ENCODE measurements at regions not wholly inside any gene's neighbourhood (a gene's known extent, or its start where the extent isn't known, plus 50 kb on each side); places are given as distances from the start of the nearest gene placed in this dataset.
"Not testable (repeated sequence)": the region's sequence is repeated elsewhere in the genome, so short reads cannot be mapped to it uniquely, and the experiment has no call there.

DNA sequence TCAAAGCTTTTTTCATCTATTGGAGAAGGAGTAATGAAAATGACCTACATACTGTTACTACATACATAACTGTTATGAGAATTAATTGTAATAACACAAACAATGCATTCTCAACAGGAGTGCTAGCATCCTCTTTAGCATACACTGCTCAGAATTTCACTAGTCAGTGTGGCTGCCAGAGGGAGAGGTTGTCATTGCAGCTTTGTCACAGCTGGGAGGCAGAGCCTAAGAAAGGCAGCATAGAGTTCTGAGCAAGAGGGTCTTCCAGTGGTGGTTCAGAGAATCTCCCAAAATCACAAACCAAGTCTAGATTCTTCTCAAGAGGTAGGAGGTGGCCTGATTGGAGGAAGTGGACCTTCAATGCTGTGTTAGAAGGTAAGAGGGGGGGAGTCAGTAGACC, 286.7 kb upstream of the CYRIA start:
- DNase-seq, result no peak

DNA sequence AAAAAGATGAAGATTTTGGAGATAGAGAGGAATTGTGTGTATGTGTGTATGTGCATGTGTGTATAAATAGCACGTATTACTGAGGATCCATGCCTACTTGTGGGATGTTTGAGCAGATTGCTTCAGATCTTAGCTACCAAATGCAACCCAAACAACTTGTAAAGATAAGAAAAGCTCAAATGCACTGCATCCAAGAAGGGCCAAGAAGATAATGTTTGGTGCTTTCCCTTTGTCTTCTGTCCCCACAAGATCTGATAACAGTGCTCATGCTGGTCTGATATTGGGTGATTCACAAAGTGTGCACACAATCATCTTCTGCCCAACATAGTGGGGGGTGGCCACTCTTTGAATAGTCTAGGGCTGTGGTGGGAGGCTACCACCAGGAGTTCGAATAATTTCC, 284.8 kb upstream of the CYRIA start:
- DNase-seq, result no peak

DNA sequence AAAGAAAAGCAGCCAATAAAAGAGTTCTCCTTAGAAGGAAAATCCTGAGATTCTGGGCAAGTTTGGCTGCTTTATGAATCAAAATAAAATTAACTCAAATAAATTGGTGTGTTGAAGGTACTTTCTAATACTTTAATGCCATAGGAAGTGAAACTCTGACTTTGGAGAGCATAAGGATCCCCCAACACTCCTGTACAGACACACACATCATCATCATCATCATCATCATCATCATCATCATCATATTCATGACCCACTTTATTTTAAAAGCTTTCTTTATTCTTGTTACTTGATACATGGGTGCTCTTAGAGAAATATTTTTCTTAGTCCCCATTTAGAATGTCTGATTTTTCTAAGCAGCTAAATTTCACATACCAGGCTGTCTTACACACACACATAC, 283.1 kb upstream of the CYRIA start:
- no peak for DNase-seq

DNA sequence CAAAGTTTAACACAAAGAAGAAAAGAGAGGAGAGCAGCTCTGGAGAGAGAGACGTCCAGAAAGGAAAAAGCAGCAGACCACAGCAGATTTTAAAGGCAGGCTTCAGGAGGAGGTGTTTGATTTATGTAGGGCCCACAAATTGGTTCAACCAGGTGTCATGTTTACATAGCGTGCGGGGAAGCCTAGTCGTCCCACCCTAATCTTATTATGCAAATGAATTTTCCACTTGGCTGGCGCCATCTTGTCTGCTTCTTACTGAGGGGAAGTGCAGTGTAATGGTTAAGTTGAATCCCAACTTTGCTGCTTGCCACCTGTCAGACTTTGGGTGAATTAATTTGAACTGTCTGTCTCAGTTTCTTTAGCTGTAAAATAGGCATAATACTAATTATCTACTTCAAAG, 282.4 kb upstream of the CYRIA start:
- DNase-seq, result no peak

- DNase-seq, result no peak
Measured at GRCh38 chr2:16943279-16943958, 277.8 kb upstream of the CYRIA start.

GRCh38 chr2:16940214-16940613, 274.6 kb upstream of the CYRIA start:
- no peak for DNase-seq

GRCh38 chr2:16939771-16940170, 274.1 kb upstream of the CYRIA start:
- DNase-seq, result no peak

GRCh38 chr2:16933355-16933754, 267.7 kb upstream of the CYRIA start:
- no peak for DNase-seq

- DNase-seq, result no peak
Measured at GRCh38 chr2:16932826-16933225, 267.2 kb upstream of the CYRIA start.

GRCh38 chr2:16931441-16931840, 265.8 kb upstream of the CYRIA start:
- no peak for DNase-seq

GRCh38 chr2:16927398-16927797, 261.8 kb upstream of the CYRIA start:
- DNase-seq, result no peak

DNA sequence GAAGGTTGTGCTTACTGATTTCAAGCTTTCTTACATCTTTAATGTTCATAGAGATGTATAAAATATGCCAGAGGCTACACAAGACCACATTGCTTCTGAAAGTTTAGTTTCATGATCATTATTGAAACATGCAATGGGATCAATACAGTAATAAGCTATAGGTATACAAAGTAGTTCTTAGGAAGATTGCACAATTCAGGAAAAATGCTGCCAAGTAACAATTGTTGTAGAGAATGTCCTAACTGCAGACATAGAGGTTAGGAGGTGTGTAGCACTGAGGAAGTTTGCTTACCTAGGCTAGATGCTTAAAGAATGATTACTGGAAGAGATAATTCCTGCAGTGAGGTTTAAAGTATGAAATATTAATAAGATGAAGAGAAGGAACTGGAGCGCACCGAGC, 259.5 kb upstream of the CYRIA start:
- no peak for DNase-seq

DNA sequence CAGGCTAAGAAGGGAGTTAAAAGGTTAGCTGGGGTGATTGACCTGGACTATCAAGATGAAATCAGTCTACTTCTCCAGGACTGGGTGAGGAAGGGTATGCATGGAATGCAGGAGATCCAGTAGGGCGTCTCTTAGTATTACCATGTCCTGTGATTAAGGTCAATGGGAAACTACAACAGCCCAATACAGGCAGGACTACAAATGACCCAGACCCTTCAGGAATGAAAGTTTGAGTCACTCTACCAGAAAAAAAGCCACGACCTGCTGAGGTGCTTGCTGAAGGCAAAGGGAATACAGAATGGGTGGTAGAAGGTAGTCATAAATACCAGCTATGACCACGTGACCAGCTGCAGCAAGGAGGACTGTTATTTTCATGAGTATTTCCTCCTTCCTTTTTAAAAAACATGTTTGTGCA, 249.7 kb upstream of the CYRIA start:
- DNase-seq, result not testable (repeated sequence)

DNA sequence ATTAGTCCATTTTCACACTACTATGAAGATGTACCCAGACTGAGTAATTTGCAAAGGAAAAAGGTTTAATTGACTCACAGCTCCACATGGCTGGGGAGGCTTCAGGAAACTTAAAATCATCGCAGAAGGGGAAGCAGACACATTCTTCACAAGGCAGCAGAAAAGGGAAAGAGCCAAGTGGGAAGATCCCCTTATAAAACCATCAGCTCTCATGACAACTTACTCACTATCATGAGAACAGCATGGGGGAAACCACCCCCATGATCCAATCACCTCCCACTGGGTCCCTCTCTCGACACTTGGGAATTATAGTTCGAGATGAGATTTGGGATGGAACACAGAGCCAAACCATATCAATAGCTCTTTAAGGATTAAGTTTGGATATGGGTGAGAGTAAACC, 246.1 kb upstream of the CYRIA start:
- DNase-seq, result no peak

DNA sequence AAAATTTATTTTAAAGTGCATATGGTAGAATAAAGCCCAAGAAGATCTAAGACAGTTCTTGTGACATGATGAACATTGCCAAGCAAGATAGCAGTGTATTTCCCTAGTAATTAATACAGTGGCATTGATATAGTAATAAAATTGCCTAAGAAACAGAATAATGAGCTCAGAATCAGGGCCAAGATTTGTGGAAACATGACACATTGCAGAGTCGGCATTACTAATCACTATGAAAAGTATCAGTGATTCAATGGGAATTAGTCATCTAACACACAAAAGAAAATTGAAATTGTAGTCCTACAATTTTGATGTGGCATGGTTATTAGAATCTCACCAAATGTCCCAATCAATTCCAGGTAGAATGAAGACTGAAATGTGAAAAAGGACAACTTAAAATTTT, 243.0 kb upstream of the CYRIA start:
- DNase-seq, result no peak

- no peak for DNase-seq
Measured at GRCh38 chr2:16907645-16908282, 242.1 kb upstream of the CYRIA start.

DNA sequence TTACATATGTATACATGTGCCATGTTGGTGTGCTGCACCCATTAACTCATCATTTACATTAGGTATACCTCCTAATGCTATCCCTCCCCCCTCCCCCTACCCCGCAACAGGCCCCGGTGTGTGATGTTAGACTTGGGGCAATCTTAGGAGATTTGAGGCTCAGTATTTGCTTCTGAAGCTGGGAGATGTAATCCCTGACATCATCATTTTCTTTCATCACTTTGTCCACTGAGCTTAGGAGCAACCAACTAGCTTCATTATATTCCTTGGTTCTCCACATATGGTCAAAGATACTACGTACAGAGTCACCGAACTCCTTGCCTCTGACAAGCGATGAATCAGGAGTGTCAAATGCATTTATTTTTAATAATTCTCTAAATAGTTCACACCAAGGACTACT, 239.7 kb upstream of the CYRIA start:
- DNase-seq, result not testable (repeated sequence)

- peak; percentile 16 for DNase-seq
Measured at GRCh38 chr2:16900405-16901025, 234.9 kb upstream of the CYRIA start.

DNA sequence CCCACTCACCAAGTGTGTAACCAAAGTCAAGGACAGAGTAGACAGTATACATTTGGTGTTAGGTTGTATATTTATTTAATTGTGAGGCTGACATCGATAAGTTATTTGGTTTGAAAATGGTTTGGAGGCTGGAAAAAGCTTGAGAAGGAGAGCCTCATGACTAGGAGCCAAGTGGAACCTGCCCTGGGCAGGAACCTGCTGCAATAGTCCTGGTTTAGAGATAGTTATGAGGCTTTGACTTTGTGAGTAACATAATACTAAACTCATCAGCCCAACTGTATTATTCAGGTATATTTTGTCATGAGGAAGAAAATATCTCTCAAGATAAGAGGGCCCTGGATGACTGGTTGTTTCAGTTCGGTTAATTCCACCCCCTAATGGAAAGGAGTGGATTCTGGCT, 234.3 kb upstream of the CYRIA start:
- no peak for DNase-seq

DNA sequence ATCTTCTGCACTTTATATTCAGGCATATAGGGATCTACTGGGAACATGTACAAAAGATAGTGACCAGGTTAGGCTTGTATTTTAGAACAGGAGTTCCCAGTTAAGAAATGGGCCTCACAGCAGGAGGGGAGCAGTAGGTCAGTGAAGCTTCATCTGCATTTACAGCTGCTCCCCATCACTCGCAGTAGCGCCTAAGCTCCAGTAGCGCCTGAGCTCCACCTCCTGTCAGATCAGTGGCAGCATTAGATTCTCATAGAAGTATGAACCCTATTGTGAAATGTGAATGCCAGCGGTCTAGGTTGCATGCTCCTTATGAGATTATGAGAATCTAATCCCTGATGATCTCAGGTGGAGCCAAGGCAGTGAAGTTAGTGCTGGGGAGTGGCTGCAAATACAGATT, 224.4 kb upstream of the CYRIA start:
- no peak for DNase-seq

DNA sequence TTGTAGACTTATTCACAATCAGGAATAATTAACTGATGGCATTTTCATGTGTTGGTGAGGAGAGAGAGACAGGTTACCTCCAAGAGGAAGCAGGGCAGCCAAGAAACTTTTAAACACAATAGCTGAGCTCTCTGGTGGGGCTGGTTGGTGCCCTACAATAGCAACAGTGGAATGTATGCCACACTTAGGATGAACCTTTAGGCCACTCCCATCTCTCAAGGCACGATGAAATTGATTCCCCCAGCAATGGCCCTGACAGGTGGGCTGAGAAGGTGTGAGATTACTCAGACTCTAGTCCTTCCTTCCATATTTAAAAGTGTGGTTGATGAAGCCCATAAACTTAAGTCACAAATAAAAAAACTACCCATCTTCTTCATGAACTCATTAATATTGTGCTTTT, 219.4 kb upstream of the CYRIA start:
- no peak for DNase-seq

GRCh38 chr2:16882706-16883105, 217.1 kb upstream of the CYRIA start:
- no peak for DNase-seq

GRCh38 chr2:16881122-16881521, 215.5 kb upstream of the CYRIA start:
- DNase-seq, result no peak

- DNase-seq, result no peak
Measured at GRCh38 chr2:16871411-16871810, 205.8 kb upstream of the CYRIA start.

Data from CD4-positive, alpha-beta T cell treated with Interleukin-15 for 1 hour (primary cell).